Breast epithelium (tissue), 3 donors: ENCODE measurements at regions not wholly inside any gene's neighbourhood (a gene's known extent, or its start where the extent isn't known, plus 50 kb on each side); places are given as distances from the start of the nearest gene placed in this dataset.

Experiments used
- CTCF ChIP-seq, 3 donors: fragments of 450-650 bp; IDR thresholded peaks; one replicate each; pipeline ENCODE4 v1.5.1; 2016 to 2017; ENCODE audit warnings: antibody characterized with exemption in 3 of 3, mild to moderate bottlenecking in 3 of 3, moderate library complexity in 3 of 3
- POLR2AphosphoS5 ChIP-seq, 3 donors: sonication (generic); formaldehyde crosslinking; IDR thresholded peaks; one replicate each; pipeline ENCODE4 v1.6.1; 2017; ENCODE audit warnings: antibody characterized with exemption in 3 of 3

- no peak for TF ChIP-seq CTCF (IDR thresholded peaks at IDR 0.05)
- TF ChIP-seq POLR2AphosphoS5 (IDR thresholded peaks at IDR 0.05) = no peak
Observed at GRCh38 chr1:218785928-218786327, 387.8 kb upstream of the LYPLAL1 start.
